ENCODE measurements at regions not wholly inside any gene's neighbourhood (a gene's known extent, or its start where the extent isn't known, plus 50 kb on each side); places are given as distances from the start of the nearest gene placed in this dataset.

- 92% methylated on average over 4 of the region's 10 CpGs for WGBS (ENCODE audit: insufficient coverage)
- H3K36me3 ChIP-seq (replicated peaks in 1 of 2; ENCODE audit: control extremely low read depth in 1 of 2, control insufficient read depth in 1 of 2, extremely low read depth in 1 of 2, insufficient read depth in 2 of 2, low read length in 1 of 2) = no peaks in the 10 kb centered on the region
- no peak overlapping the region for H3K27ac ChIP-seq (ENCODE audit: low read length in 2 of 2)
- H3K4me3 ChIP-seq (ENCODE audit: control extremely low read depth in 1 of 5, extremely low read depth in 1 of 5, insufficient read depth in 1 of 5, low read depth in 2 of 5, low read length in 4 of 5) = no peak overlapping the region
- H4K20me1 ChIP-seq (ENCODE audit: control insufficient read depth, insufficient read depth, low read length, poor library complexity, severe bottlenecking) = no peaks in the 10 kb centered on the region
- Mint-ChIP-seq H3K27me3 (peaks cover 23% of the 10 kb centered on the region), H3K9me3 (ENCODE audit: insufficient read depth) (no peaks in the 10 kb centered on the region), H3K4me3 (no peak overlapping the region), H3K27ac (no peak overlapping the region), H3K4me1 (no peaks in the 10 kb centered on the region)
- peaks cover 0 to 6% (median 3%) of the 10 kb centered on the region in 4 experiments for H3K27me3 ChIP-seq (replicated peaks in 1 of 4; ENCODE audit: control extremely low read depth in 1 of 4, control insufficient read depth in 3 of 4, insufficient read depth in 4 of 4, low read length in 3 of 4)
- H3K79me2 ChIP-seq (ENCODE audit: control insufficient read depth, insufficient read depth, low read length) = no peaks in the 10 kb centered on the region
- no peak overlapping the region for H3K4me2 ChIP-seq (replicated peaks; ENCODE audit: low read depth, low read length, poor library complexity, severe bottlenecking)
- DNase-seq = no peak
- ATAC-seq (ENCODE audit: low read depth) = no peak
- intact Hi-C loops (cut with micrococcal nuclease) = no loop called here
- H2AFZ ChIP-seq (ENCODE audit: insufficient read depth, low read depth, low read length, poor library complexity, severe bottlenecking) = no peak overlapping the region
- peaks cover 0 to 3% (median 0%) of the 10 kb centered on the region in 3 donors for H3K9me3 ChIP-seq (ENCODE audit: control extremely low read depth in 1 of 3, control insufficient read depth in 2 of 3, insufficient read depth in 1 of 3, low read length in 2 of 3)
- ChIA-PET POLR2A (no interaction called here), CTCF (no interaction called here)
- no peaks in the 10 kb centered on the region for H3K4me1 ChIP-seq (ENCODE audit: control insufficient read depth in 2 of 2, insufficient read depth in 2 of 2, low read length in 2 of 2)
- H3K9ac ChIP-seq (ENCODE audit: low read length) = no peak overlapping the region
- TF ChIP-seq CTCF (IDR thresholded peaks at IDR 0.05) (no peak), EZH2 (IDR thresholded peaks at IDR 0.05; ENCODE audit: borderline replicate concordance, insufficient read depth, low read depth, low read length, poor library complexity, severe bottlenecking) (no peak)
Measured at GRCh38 chr12:111227476-111228420, 141.1 kb downstream of the PHETA1 start.

- Mint-ChIP-seq H3K27ac (no peak overlapping the region), H3K27me3 (peaks cover 20% of the 10 kb centered on the region), H3K4me3 (no peak overlapping the region), H3K4me1 (no peaks in the 10 kb centered on the region), H3K9me3 (ENCODE audit: insufficient read depth) (no peaks in the 10 kb centered on the region)
- ChIA-PET POLR2A (no interaction called here), CTCF (no interaction called here)
- H3K4me2 ChIP-seq (replicated peaks; ENCODE audit: low read depth, low read length, poor library complexity, severe bottlenecking) = no peak overlapping the region
- no peak overlapping the region for H2AFZ ChIP-seq (ENCODE audit: insufficient read depth, low read depth, low read length, poor library complexity, severe bottlenecking)
- peaks cover 0 to 3% (median 0%) of the 10 kb centered on the region in 3 donors for H3K9me3 ChIP-seq (ENCODE audit: control extremely low read depth in 1 of 3, control insufficient read depth in 2 of 3, insufficient read depth in 1 of 3, low read length in 2 of 3)
- H3K79me2 ChIP-seq (ENCODE audit: control insufficient read depth, insufficient read depth, low read length) = no peaks in the 10 kb centered on the region
- no peak overlapping the region for H3K9ac ChIP-seq (ENCODE audit: low read length)
- intact Hi-C loops (cut with micrococcal nuclease) = no loop called here
- H3K4me3 ChIP-seq (ENCODE audit: control extremely low read depth in 1 of 5, extremely low read depth in 1 of 5, insufficient read depth in 1 of 5, low read depth in 2 of 5, low read length in 4 of 5) = no peak overlapping the region
- H3K27ac ChIP-seq (ENCODE audit: low read length in 2 of 2) = no peak overlapping the region
- H3K27me3 ChIP-seq (replicated peaks in 1 of 4; ENCODE audit: control extremely low read depth in 1 of 4, control insufficient read depth in 3 of 4, insufficient read depth in 4 of 4, low read length in 3 of 4) = peaks cover 0 to 5% (median 2%) of the 10 kb centered on the region in 4 experiments
- H3K4me1 ChIP-seq (ENCODE audit: control insufficient read depth in 2 of 2, insufficient read depth in 2 of 2, low read length in 2 of 2) = no peaks in the 10 kb centered on the region
- no peak for TF ChIP-seq EZH2 (IDR thresholded peaks at IDR 0.05; ENCODE audit: borderline replicate concordance, insufficient read depth, low read depth, low read length, poor library complexity, severe bottlenecking)
- TF ChIP-seq CTCF (IDR thresholded peaks at IDR 0.05) = no peak
- no peak for ATAC-seq (ENCODE audit: low read depth)
- H4K20me1 ChIP-seq (ENCODE audit: control insufficient read depth, insufficient read depth, low read length, poor library complexity, severe bottlenecking) = no peaks in the 10 kb centered on the region
- no peak for DNase-seq
- no peaks in the 10 kb centered on the region for H3K36me3 ChIP-seq (replicated peaks in 1 of 2; ENCODE audit: control extremely low read depth in 1 of 2, control insufficient read depth in 1 of 2, extremely low read depth in 1 of 2, insufficient read depth in 2 of 2, low read length in 1 of 2)
- WGBS (ENCODE audit: insufficient coverage) = 97% methylated on average over 21 of the region's 21 CpGs
Measured at GRCh38 chr12:111226680-111227079, 142.2 kb downstream of the PHETA1 start.
